Osteoblast (primary cell): ENCODE measurements at regions not wholly inside any gene's neighbourhood (a gene's known extent, or its start where the extent isn't known, plus 50 kb on each side); places are given as distances from the start of the nearest gene placed in this dataset.
"Not testable (repeated sequence)": the region's sequence is repeated elsewhere in the genome, so short reads cannot be mapped to it uniquely, and the experiment has no call there.

Source experiments
- DNase-seq: peaks from one replicate; pipeline ENCODE4 v3.0.0; 2011; ENCODE audit warnings: low spot score, mixed read lengths; ENCODE audit not compliant: insufficient read length; ENCODE audit errors: missing footprints
- H2AFZ ChIP-seq: 2 replicates; pipeline ENCODE4 v1.6.0; 2011; ENCODE audit warnings: mild to moderate bottlenecking, low read length
- H3K27ac ChIP-seq: 2 replicates; pipeline ENCODE4 v1.5.1; 2011; ENCODE audit warnings: mild to moderate bottlenecking, low read depth, low read length, moderate library complexity
- H3K27me3 ChIP-seq: 2 replicates; pipeline ENCODE4 v1.6.0; 2012; ENCODE audit warnings: mild to moderate bottlenecking, control low read depth, inconsistent platforms, low read length, moderate library complexity; ENCODE audit not compliant: insufficient read depth
- H3K36me3 ChIP-seq: 2 replicates; pipeline ENCODE4 v1.5.1; 2011; ENCODE audit warnings: mild to moderate bottlenecking, low read length, control low read depth, moderate library complexity; ENCODE audit not compliant: insufficient read depth
- H3K4me1 ChIP-seq: 2 replicates; pipeline ENCODE4 v1.5.1; 2011; ENCODE audit warnings: mild to moderate bottlenecking, low read length, control low read depth, moderate library complexity; ENCODE audit not compliant: insufficient read depth
- H3K4me2 ChIP-seq: 2 replicates; pipeline ENCODE4 v1.6.0; 2011; ENCODE audit warnings: mild to moderate bottlenecking, low read length; ENCODE audit not compliant: insufficient read depth
- H3K4me3 ChIP-seq: fragments of 200-600 bp; sonication (generic); 3 replicates; pipeline ENCODE4 v1.5.1; 2012; ENCODE audit warnings: mild to moderate bottlenecking, low read length, inconsistent platforms; ENCODE audit not compliant: insufficient read depth
- H3K79me2 ChIP-seq: 2 replicates; pipeline ENCODE4 v1.6.0; 2012; ENCODE audit warnings: mild to moderate bottlenecking, low read length, control low read depth, inconsistent platforms; ENCODE audit not compliant: insufficient read depth
- H3K9me3 ChIP-seq: 2 replicates; pipeline ENCODE4 v1.5.1; 2011; ENCODE audit warnings: low read depth, low read length, control low read depth
- H4K20me1 ChIP-seq: 2 replicates; pipeline ENCODE4 v1.6.0; 2012; ENCODE audit warnings: mild to moderate bottlenecking, low read length, control low read depth; ENCODE audit not compliant: insufficient read depth
- CTCF ChIP-seq: IDR thresholded peaks from 2 replicates; pipeline ENCODE4 v1.5.1; 2011; ENCODE audit warnings: mild to moderate bottlenecking, low read depth, low read length, moderate library complexity; ENCODE audit errors: extremely low read depth

GRCh38 chr3:19825193-19825592 lies 108.8 kb downstream of the EFHB start:
- Histone ChIP-seq H3K36me3 (no peaks in the 10 kb centered on the region), H3K9me3 (no peaks in the 10 kb centered on the region), H3K79me2 (no peaks in the 10 kb centered on the region), H3K27me3 (no peaks in the 10 kb centered on the region), H2AFZ (no peak overlapping the region), H3K4me1 (no peaks in the 10 kb centered on the region), H3K4me3 (no peak overlapping the region), H3K4me2 (no peak overlapping the region), H3K27ac (no peak overlapping the region), H4K20me1 (no peaks in the 10 kb centered on the region)
- no peak for TF ChIP-seq CTCF
- DNase-seq, result no peak

- no peak for TF ChIP-seq CTCF
- Histone ChIP-seq H3K79me2 (no peaks in the 10 kb centered on the region), H3K4me2 (no peak overlapping the region), H3K36me3 (no peaks in the 10 kb centered on the region), H2AFZ (no peak overlapping the region), H3K27ac (no peak overlapping the region), H3K27me3 (no peaks in the 10 kb centered on the region), H3K4me3 (no peak overlapping the region), H3K9me3 (no peaks in the 10 kb centered on the region), H4K20me1 (no peaks in the 10 kb centered on the region), H3K4me1 (no peaks in the 10 kb centered on the region)
- no peak for DNase-seq
Observed at GRCh38 chr3:19822805-19823204, 111.2 kb downstream of the EFHB start.

- no peak overlapping the region for H3K27ac ChIP-seq
- H3K79me2 ChIP-seq, result no peaks in the 10 kb centered on the region
- no peaks in the 10 kb centered on the region for H3K36me3 ChIP-seq
- no peaks in the 10 kb centered on the region for H3K9me3 ChIP-seq
- H3K4me2 ChIP-seq, result no peak overlapping the region
- no peak for DNase-seq
- no peak for TF ChIP-seq CTCF
- H2AFZ ChIP-seq, result no peak overlapping the region
- no peaks in the 10 kb centered on the region for H3K4me1 ChIP-seq
- H3K4me3 ChIP-seq, result no peak overlapping the region
- H4K20me1 ChIP-seq, result no peaks in the 10 kb centered on the region
- no peaks in the 10 kb centered on the region for H3K27me3 ChIP-seq
Observed at GRCh38 chr3:19816631-19817030, 117.4 kb downstream of the EFHB start.

- Histone ChIP-seq H3K4me1 (no peaks in the 10 kb centered on the region), H3K27ac (no peak overlapping the region), H2AFZ (no peak overlapping the region), H3K27me3 (no peaks in the 10 kb centered on the region), H3K4me3 (no peak overlapping the region), H3K36me3 (no peaks in the 10 kb centered on the region), H3K4me2 (no peak overlapping the region), H3K79me2 (no peaks in the 10 kb centered on the region), H3K9me3 (no peaks in the 10 kb centered on the region), H4K20me1 (no peaks in the 10 kb centered on the region)
- TF ChIP-seq CTCF, result no peak
- DNase-seq, result no peak
Observed at GRCh38 chr3:19815805-19816204, 118.2 kb downstream of the EFHB start.

GRCh38 chr3:19813743-19814142 lies 120.3 kb downstream of the EFHB start:
- H3K4me1 ChIP-seq, H3K27ac ChIP-seq, H3K27me3 ChIP-seq, H4K20me1 ChIP-seq, H3K9me3 ChIP-seq, H3K4me3 ChIP-seq, H3K36me3 ChIP-seq, H3K79me2 ChIP-seq, H2AFZ ChIP-seq, H3K4me2 ChIP-seq, DNase-seq: not testable (repeated sequence)
